ENCODE measurements at regions not wholly inside any gene's neighbourhood (a gene's known extent, or its start where the extent isn't known, plus 50 kb on each side); places are given as distances from the start of the nearest gene placed in this dataset.
"Not testable (repeated sequence)": the region's sequence is repeated elsewhere in the genome, so short reads cannot be mapped to it uniquely, and the experiment has no call there.

DNA sequence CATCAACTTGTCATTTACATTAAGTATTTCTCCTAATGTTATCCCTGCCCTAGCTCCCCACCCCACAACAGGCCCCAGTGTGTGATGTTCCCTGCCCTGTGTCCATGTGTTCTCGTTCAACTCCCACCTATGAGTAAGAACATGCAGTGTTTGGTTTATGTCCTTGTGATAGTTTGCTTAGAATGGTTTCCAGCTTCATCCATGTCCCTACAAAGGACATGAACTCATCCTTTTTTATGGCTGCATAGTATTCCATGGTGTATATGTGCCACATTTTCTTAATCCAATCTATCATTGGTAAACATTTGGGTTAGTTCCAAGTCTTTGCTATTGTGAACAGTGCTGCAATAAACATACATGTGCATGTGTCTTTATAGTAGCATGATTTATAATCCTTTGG, 106.3 kb downstream of the CCDC71L start:
- TF ChIP-seq EZH2 (IDR thresholded peaks at IDR 0.05; ENCODE audit: borderline replicate concordance, low read length); CTCF (IDR thresholded peaks at IDR 0.05; ENCODE audit: low read length): not testable (repeated sequence)
